Kidney epithelial cell (primary cell): ENCODE measurements at regions not wholly inside any gene's neighbourhood (a gene's known extent, or its start where the extent isn't known, plus 50 kb on each side); places are given as distances from the start of the nearest gene placed in this dataset.
"Not testable (repeated sequence)": the region's sequence is repeated elsewhere in the genome, so short reads cannot be mapped to it uniquely, and the experiment has no call there.

ENCODE experiments used
- DNase-seq: peaks from one replicate; pipeline ENCODE4 v3.0.0-alpha.2; 2010; ENCODE audit warnings: low read depth
- H3K27me3 ChIP-seq: 2 replicates; pipeline ENCODE4 v1.6.0; 2011; ENCODE audit warnings: low read length; ENCODE audit not compliant: control insufficient read depth, insufficient read depth
- H3K36me3 ChIP-seq: 2 replicates; pipeline ENCODE4 v1.5.1; 2011; ENCODE audit warnings: low read length; ENCODE audit not compliant: control insufficient read depth, insufficient read depth
- H3K4me3 ChIP-seq: 2 replicates; pipeline ENCODE4 v1.5.1; 2011; ENCODE audit warnings: low read depth, mild to moderate bottlenecking, control low read depth, low read length
- CTCF ChIP-seq: IDR thresholded peaks from 2 replicates; pipeline ENCODE4 v1.5.1; 2011; ENCODE audit warnings: mild to moderate bottlenecking, moderate library complexity, low read length, control low read depth, inconsistent platforms; ENCODE audit not compliant: insufficient read depth, poor library complexity, severe bottlenecking

GRCh38 chr7:66466081-66466600 is 162.5 kb upstream of the KCTD7 start:
- Histone ChIP-seq H3K4me3 (no peak overlapping the region), H3K27me3 (no peaks in the 10 kb centered on the region), H3K36me3 (no peaks in the 10 kb centered on the region)
- DNase-seq = no peak
- no peak for TF ChIP-seq CTCF

DNA sequence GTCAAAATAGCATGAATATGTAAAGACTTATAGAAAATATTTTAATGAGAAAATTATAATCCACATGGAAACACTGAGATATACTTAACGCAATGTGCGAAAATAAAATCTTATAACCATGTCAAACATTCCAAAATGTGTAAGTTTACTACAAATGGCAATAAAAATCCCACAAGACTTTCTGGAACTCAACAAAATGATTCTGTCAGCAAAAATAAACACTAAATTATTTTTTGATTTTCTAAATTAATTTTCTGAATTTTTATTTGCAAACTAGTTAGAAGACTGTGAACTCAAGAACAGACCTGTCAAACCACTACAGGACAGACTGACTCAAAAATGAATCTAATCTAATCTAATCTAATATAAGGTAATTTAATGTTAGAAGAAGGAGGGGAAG is 160.8 kb upstream of the KCTD7 start:
- no peak for DNase-seq
- no peak overlapping the region for H3K4me3 ChIP-seq
- no peak for TF ChIP-seq CTCF
- no peaks in the 10 kb centered on the region for H3K36me3 ChIP-seq
- H3K27me3 ChIP-seq = no peaks in the 10 kb centered on the region

DNA sequence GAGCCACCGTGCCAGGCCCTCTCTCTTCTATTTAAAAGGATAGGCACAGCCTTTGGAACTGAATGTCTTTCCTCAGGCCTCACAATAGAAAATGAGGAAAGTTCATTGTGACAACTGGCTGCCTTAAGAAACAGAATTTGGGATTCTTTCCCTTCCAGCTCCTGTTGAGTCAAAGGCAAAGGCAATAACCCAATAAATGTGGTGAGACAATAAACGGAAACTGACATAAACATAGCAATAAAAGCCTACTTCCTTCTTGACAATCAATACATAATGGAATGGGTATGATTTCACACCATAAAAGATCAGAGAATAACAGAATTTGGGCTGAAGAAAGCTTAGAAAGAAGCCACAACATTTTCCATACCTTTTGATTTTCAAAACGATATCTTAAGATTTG is 155.6 kb upstream of the KCTD7 start:
- DNase-seq, H3K27me3 ChIP-seq, H3K4me3 ChIP-seq, H3K36me3 ChIP-seq: not testable (repeated sequence)

DNA sequence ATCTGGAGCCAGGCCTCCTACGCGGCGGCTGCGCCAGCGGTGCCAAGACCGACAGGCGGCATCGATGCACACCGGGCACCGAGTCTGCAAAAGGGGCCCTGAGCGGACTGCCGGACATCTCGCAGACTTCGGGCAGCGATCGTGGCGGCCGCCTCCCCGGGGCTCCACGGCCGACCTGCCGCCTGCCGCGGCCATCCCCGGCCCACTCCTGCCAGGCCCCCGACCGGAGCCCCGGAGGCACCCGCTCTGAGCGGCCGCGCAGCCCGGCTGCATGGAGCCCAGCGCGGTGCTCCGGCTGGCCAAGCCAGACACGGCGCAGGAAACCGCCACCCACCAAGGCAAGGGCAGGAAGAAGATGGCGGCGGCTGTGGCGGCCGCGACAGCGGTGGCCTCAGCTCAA is 154.2 kb upstream of the KCTD7 start:
- H3K4me3 ChIP-seq = no peak overlapping the region
- H3K36me3 ChIP-seq = no peaks in the 10 kb centered on the region
- DNase-seq = no peak
- H3K27me3 ChIP-seq = no peaks in the 10 kb centered on the region
- TF ChIP-seq CTCF = no peak

DNA sequence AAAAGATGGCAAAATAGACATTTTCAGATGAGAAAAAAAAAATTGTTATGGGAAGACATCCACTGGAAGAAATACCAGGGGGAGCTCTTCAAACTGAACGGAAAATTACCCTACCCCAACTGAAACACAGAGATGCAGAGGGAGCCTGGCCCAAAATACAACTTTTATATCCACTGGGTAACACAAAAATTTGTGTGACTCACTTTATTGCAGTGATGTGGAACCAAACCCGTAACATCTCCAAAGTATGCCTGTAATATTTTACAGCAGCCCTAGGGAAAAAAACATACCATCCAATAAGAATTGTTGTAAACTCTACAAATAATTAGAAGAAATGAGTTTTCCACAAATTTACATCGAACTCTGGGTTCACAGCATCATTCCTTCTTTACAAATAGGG is 152.6 kb upstream of the KCTD7 start:
- H3K27me3 ChIP-seq, H3K4me3 ChIP-seq, H3K36me3 ChIP-seq, DNase-seq: not testable (repeated sequence)

GRCh38 chr7:66477822-66478397 is 150.8 kb upstream of the KCTD7 start:
- not testable (repeated sequence) for H3K36me3 ChIP-seq, H3K4me3 ChIP-seq, H3K27me3 ChIP-seq, DNase-seq

DNA sequence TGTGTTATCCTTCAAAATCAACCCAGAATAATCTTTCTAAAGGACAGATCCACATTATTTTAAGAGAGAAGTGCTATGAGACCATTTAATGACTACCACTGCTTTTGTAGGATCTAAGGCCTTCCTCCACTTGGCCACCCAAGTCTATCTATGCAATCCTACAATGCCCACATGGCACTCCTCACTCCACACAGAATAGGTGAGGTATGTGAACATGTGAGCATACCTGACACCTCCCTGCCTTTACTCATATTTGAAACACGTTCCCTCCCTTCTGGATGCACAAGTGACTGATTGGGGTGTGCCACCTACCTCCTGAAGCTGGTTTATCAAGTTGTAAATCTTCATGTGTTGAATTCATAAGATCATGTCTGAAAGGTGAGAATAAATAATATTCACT is 147.5 kb upstream of the KCTD7 start:
- H3K4me3 ChIP-seq, DNase-seq, H3K27me3 ChIP-seq, H3K36me3 ChIP-seq: not testable (repeated sequence)

DNA sequence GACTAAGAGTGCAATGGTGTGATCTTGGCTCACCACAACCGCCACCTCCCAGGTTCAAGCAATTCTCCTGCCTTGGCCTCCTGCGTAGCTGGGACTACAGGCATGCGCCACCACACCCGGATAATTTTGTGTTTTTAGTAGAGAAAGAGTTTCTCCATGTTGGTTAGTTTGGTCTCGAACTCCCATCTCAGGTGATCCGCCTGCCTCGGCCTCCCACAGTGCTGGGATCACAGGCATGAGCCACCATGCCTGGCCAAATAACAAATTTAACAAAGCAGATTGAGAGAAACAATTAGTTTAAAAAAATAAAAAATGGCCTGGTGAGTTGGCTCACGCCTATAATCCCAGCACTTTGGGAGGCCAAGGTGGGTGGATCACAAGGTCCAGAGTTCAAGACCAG is 139.6 kb upstream of the KCTD7 start:
- H3K36me3 ChIP-seq, H3K27me3 ChIP-seq, H3K4me3 ChIP-seq, DNase-seq: not testable (repeated sequence)

- not testable (repeated sequence) for DNase-seq
These were observed 138.9 kb upstream of the KCTD7 start for GRCh38 chr7:66489741-66490140.

GRCh38 chr7:66490979-66491378 is 137.7 kb upstream of the KCTD7 start:
- H3K36me3 ChIP-seq, DNase-seq, H3K27me3 ChIP-seq, H3K4me3 ChIP-seq: not testable (repeated sequence)

More at GRCh38 chr7:66489741-66490140, 138.9 kb upstream of the KCTD7 start:
- H3K4me3 ChIP-seq, H3K36me3 ChIP-seq, H3K27me3 ChIP-seq: not testable (repeated sequence)

GRCh38 chr7:66492405-66492804 is 136.3 kb upstream of the KCTD7 start:
- not testable (repeated sequence) for H3K27me3 ChIP-seq, DNase-seq, H3K36me3 ChIP-seq
- H3K4me3 ChIP-seq = peak overlapping the region; percentile 86
